IPS-20b (cell line): ENCODE measurements at regions not wholly inside any gene's neighbourhood (a gene's known extent, or its start where the extent isn't known, plus 50 kb on each side); places are given as distances from the start of the nearest gene placed in this dataset.

Experiments
- H3K27ac ChIP-seq: one replicate; pipeline ENCODE4 v1.5.1; 2013; ENCODE audit warnings: low read length
- H3K27me3 ChIP-seq: 2 replicates; pipeline ENCODE4 v1.6.1; 2013; ENCODE audit warnings: mild to moderate bottlenecking, low read length, inconsistent platforms; ENCODE audit not compliant: insufficient read depth
- H3K36me3 ChIP-seq: 2 replicates; pipeline ENCODE4 v1.6.1; 2013; ENCODE audit warnings: low read depth, mild to moderate bottlenecking, inconsistent platforms, low read length, moderate library complexity; ENCODE audit not compliant: insufficient read depth
- H3K4me1 ChIP-seq: 2 replicates; pipeline ENCODE4 v1.6.1; 2013; ENCODE audit warnings: mild to moderate bottlenecking, control low read depth, inconsistent platforms, low read length, moderate library complexity; ENCODE audit not compliant: insufficient read depth
- H3K4me3 ChIP-seq: 2 replicates; pipeline ENCODE4 v1.5.1; 2013; ENCODE audit warnings: mild to moderate bottlenecking, low read length, inconsistent platforms
- H3K9ac ChIP-seq: 2 replicates; pipeline ENCODE4 v1.6.1; 2013; ENCODE audit warnings: low read depth, mild to moderate bottlenecking, inconsistent platforms, low read length, moderate library complexity
- H3K9me3 ChIP-seq: 2 replicates; pipeline ENCODE4 v1.6.1; 2013; ENCODE audit warnings: mild to moderate bottlenecking, low read depth, low read length, inconsistent platforms; ENCODE audit not compliant: insufficient read depth

GRCh38 chr21:35338881-35339632 lies 290.0 kb upstream of the RUNX1 start:
- Histone ChIP-seq H3K4me3 (no peak overlapping the region), H3K4me1 (no peaks in the 10 kb centered on the region), H3K36me3 (no peaks in the 10 kb centered on the region), H3K9ac (no peak overlapping the region), H3K9me3 (no peaks in the 10 kb centered on the region), H3K27ac (no peak overlapping the region), H3K27me3 (no peaks in the 10 kb centered on the region)

GRCh38 chr21:35338281-35338680 lies 289.2 kb upstream of the RUNX1 start:
- Histone ChIP-seq H3K36me3 (no peaks in the 10 kb centered on the region), H3K4me1 (no peaks in the 10 kb centered on the region), H3K9ac (no peak overlapping the region), H3K9me3 (no peaks in the 10 kb centered on the region), H3K27ac (no peak overlapping the region), H3K27me3 (no peaks in the 10 kb centered on the region), H3K4me3 (no peak overlapping the region)

- H3K27ac ChIP-seq = no peak overlapping the region
- no peaks in the 10 kb centered on the region for H3K27me3 ChIP-seq
- H3K9me3 ChIP-seq = no peaks in the 10 kb centered on the region
Measured at GRCh38 chr21:35337573-35337972, 288.5 kb upstream of the RUNX1 start.

GRCh38 chr21:35336534-35336933 lies 287.4 kb upstream of the RUNX1 start:
- H3K27ac ChIP-seq = no peak overlapping the region

More at GRCh38 chr21:35337573-35337972, 288.5 kb upstream of the RUNX1 start:
- Histone ChIP-seq H3K4me1 (no peaks in the 10 kb centered on the region), H3K36me3 (no peaks in the 10 kb centered on the region), H3K4me3 (no peak overlapping the region), H3K9ac (no peak overlapping the region)

GRCh38 chr21:35335951-35336446 lies 286.9 kb upstream of the RUNX1 start:
- no peaks in the 10 kb centered on the region for H3K4me1 ChIP-seq
- H3K27me3 ChIP-seq = no peaks in the 10 kb centered on the region
- no peak overlapping the region for H3K9ac ChIP-seq
- H3K36me3 ChIP-seq = no peaks in the 10 kb centered on the region
- H3K9me3 ChIP-seq = no peaks in the 10 kb centered on the region
- H3K4me3 ChIP-seq = no peak overlapping the region
- H3K27ac ChIP-seq = no peak overlapping the region

More at GRCh38 chr21:35336534-35336933, 287.4 kb upstream of the RUNX1 start:
- H3K36me3 ChIP-seq = no peaks in the 10 kb centered on the region
- H3K4me1 ChIP-seq = no peaks in the 10 kb centered on the region
- H3K27me3 ChIP-seq = no peaks in the 10 kb centered on the region
- H3K9ac ChIP-seq = no peak overlapping the region
- H3K4me3 ChIP-seq = no peak overlapping the region
- H3K9me3 ChIP-seq = no peaks in the 10 kb centered on the region

GRCh38 chr21:35333831-35334618 lies 284.9 kb upstream of the RUNX1 start:
- Histone ChIP-seq H3K4me1 (no peaks in the 10 kb centered on the region), H3K27ac (no peak overlapping the region), H3K9me3 (no peaks in the 10 kb centered on the region), H3K36me3 (no peaks in the 10 kb centered on the region), H3K27me3 (no peaks in the 10 kb centered on the region), H3K9ac (no peak overlapping the region), H3K4me3 (no peak overlapping the region)

- Histone ChIP-seq H3K4me1 (no peaks in the 10 kb centered on the region), H3K36me3 (no peaks in the 10 kb centered on the region), H3K9ac (no peak overlapping the region), H3K27me3 (no peaks in the 10 kb centered on the region), H3K27ac (no peak overlapping the region), H3K4me3 (no peak overlapping the region), H3K9me3 (no peaks in the 10 kb centered on the region)
Measured at GRCh38 chr21:35332841-35333426, 283.8 kb upstream of the RUNX1 start.

- Histone ChIP-seq H3K9me3 (no peaks in the 10 kb centered on the region), H3K27me3 (no peaks in the 10 kb centered on the region), H3K36me3 (no peaks in the 10 kb centered on the region), H3K4me1 (no peaks in the 10 kb centered on the region), H3K9ac (no peak overlapping the region), H3K4me3 (no peak overlapping the region), H3K27ac (no peak overlapping the region)
Measured at GRCh38 chr21:35329940-35330660, 281.0 kb upstream of the RUNX1 start.

- Histone ChIP-seq H3K27ac (no peak overlapping the region), H3K4me3 (no peak overlapping the region), H3K27me3 (no peaks in the 10 kb centered on the region), H3K9ac (no peak overlapping the region), H3K4me1 (no peaks in the 10 kb centered on the region), H3K36me3 (no peaks in the 10 kb centered on the region), H3K9me3 (no peaks in the 10 kb centered on the region)
Measured at GRCh38 chr21:35328856-35329455, 279.9 kb upstream of the RUNX1 start.

GRCh38 chr21:35326677-35327076 lies 277.6 kb upstream of the RUNX1 start:
- no peaks in the 10 kb centered on the region for H3K9me3 ChIP-seq
- no peak overlapping the region for H3K4me3 ChIP-seq
- H3K4me1 ChIP-seq = no peaks in the 10 kb centered on the region
- no peak overlapping the region for H3K9ac ChIP-seq
- H3K27ac ChIP-seq = no peak overlapping the region
- H3K27me3 ChIP-seq = no peaks in the 10 kb centered on the region
- no peaks in the 10 kb centered on the region for H3K36me3 ChIP-seq

GRCh38 chr21:35325953-35326352 lies 276.9 kb upstream of the RUNX1 start:
- Histone ChIP-seq H3K27me3 (no peaks in the 10 kb centered on the region), H3K4me1 (no peaks in the 10 kb centered on the region), H3K27ac (no peak overlapping the region), H3K9ac (no peak overlapping the region), H3K4me3 (no peak overlapping the region), H3K9me3 (no peaks in the 10 kb centered on the region), H3K36me3 (no peaks in the 10 kb centered on the region)
